DND-41 (cell line): ENCODE measurements at regions not wholly inside any gene's neighbourhood (a gene's known extent, or its start where the extent isn't known, plus 50 kb on each side); places are given as distances from the start of the nearest gene placed in this dataset.

Source experiments
- EZH2 ChIP-seq: IDR thresholded peaks from 3 replicates; pipeline ENCODE4 v1.6.1; 2012; ENCODE audit warnings: borderline replicate concordance, low read depth, mild to moderate bottlenecking, moderate library complexity, low read length, inconsistent platforms; ENCODE audit not compliant: severe bottlenecking
- TF ChIP-seq, protein P1 (sequence below): IDR thresholded peaks from 2 replicates; pipeline ENCODE4 v1.5.1; 2012; ENCODE audit warnings: borderline replicate concordance, low read length, moderate library complexity, mild to moderate bottlenecking; ENCODE audit not compliant: poor library complexity, severe bottlenecking; ENCODE audit errors: extremely low read depth

DNA sequence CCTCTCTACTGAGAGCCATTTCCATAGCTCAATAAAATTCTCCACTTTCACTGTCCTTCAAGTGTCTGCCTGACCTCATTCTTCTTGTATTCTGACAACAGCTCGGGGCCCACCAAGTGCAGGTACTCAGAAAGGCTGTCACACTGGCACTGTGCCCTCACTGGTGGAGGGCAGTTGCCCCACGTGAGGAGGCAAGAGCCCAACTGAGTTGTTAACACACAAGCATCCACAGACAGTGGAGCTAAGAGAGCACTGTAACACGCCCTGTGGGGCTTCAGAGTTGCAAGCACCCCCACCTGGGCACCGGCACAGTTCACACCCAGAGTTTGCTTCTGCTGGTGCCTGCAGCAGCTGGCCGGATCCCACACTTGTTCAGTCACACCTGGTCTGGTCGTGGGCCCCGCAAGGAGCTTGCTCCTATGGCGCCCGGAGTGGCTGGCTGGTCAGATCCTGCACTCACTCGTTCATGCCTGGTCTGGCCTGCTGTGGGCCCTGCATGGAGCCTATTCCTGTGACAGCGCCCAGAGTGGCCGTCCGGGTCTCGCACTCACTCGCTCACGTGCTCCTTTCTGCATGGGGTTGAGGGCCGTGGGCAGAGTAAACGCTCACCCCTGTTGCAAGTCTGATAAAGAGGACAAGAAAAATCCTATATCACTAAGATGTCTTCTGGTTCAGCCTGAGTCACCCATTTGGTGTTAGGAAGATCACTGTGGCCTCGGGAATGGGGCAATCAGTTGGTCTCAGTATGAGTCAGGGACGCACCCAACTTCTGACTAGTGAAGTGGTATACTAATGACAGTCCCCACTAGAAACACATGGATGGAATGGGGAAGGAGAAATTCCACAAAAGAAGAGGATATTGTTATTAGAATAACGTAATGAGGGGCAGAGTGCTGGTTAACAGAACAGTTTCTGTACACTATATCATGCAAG lies 87.0 kb upstream of the CCNH start:
- TF ChIP-seq, protein P1, sequence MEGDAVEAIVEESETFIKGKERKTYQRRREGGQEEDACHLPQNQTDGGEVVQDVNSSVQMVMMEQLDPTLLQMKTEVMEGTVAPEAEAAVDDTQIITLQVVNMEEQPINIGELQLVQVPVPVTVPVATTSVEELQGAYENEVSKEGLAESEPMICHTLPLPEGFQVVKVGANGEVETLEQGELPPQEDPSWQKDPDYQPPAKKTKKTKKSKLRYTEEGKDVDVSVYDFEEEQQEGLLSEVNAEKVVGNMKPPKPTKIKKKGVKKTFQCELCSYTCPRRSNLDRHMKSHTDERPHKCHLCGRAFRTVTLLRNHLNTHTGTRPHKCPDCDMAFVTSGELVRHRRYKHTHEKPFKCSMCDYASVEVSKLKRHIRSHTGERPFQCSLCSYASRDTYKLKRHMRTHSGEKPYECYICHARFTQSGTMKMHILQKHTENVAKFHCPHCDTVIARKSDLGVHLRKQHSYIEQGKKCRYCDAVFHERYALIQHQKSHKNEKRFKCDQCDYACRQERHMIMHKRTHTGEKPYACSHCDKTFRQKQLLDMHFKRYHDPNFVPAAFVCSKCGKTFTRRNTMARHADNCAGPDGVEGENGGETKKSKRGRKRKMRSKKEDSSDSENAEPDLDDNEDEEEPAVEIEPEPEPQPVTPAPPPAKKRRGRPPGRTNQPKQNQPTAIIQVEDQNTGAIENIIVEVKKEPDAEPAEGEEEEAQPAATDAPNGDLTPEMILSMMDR: no peak
- no peak for TF ChIP-seq EZH2
